MM.1S (cell line): ENCODE measurements at regions not wholly inside any gene's neighbourhood (a gene's known extent, or its start where the extent isn't known, plus 50 kb on each side); places are given as distances from the start of the nearest gene placed in this dataset.

Experiments used
- DNase-seq: peaks from one replicate; pipeline ENCODE4 v3.0.0-alpha.2; 2015
- H2AFZ ChIP-seq: fragments of 300-600 bp; sonication (generic); 2 replicates; pipeline ENCODE4 v1.6.0; 2016; ENCODE audit warnings: antibody characterized with exemption, low read length
- H3F3A ChIP-seq: fragments of 300-600 bp; sonication (generic); 2 replicates; pipeline ENCODE4 v1.6.1; 2016; ENCODE audit warnings: mild to moderate bottlenecking, antibody characterized with exemption, low read length, moderate library complexity, mixed read lengths; ENCODE audit not compliant: insufficient read depth
- H3K27ac ChIP-seq: fragments of 300-600 bp; sonication (generic); 2 replicates; pipeline ENCODE4 v1.5.1; 2016; ENCODE audit warnings: mild to moderate bottlenecking, low read length
- H3K27me3 ChIP-seq: fragments of 300-600 bp; sonication (generic); replicated peaks from 2 replicates; pipeline ENCODE4 v1.6.0; 2016; ENCODE audit warnings: low read length; ENCODE audit not compliant: insufficient read depth
- H3K36me3 ChIP-seq: fragments of 300-600 bp; sonication (generic); replicated peaks from 2 replicates; pipeline ENCODE4 v1.6.1; 2016; ENCODE audit warnings: mild to moderate bottlenecking, low read length, mixed read lengths; ENCODE audit not compliant: insufficient read depth
- H3K4me1 ChIP-seq: fragments of 300-600 bp; sonication (generic); 2 replicates; pipeline ENCODE4 v1.6.1; 2016; ENCODE audit warnings: low read length, mixed read lengths
- H3K4me2 ChIP-seq: fragments of 300-600 bp; sonication (generic); 2 replicates; pipeline ENCODE4 v1.6.0; 2016; ENCODE audit warnings: low read depth, low read length
- H3K4me3 ChIP-seq: fragments of 300-600 bp; sonication (generic); 2 replicates; pipeline ENCODE4 v1.5.1; 2016; ENCODE audit warnings: low read length, mixed read lengths
- H3K79me2 ChIP-seq: fragments of 300-600 bp; sonication (generic); 2 replicates; pipeline ENCODE4 v1.6.1; 2016; ENCODE audit warnings: mixed run types, low read length, mixed read lengths
- H3K9ac ChIP-seq: fragments of 300-600 bp; sonication (generic); 2 replicates; pipeline ENCODE4 v1.6.1; 2016; ENCODE audit warnings: low read length, mixed read lengths
- H3K9me2 ChIP-seq: fragments of 300-600 bp; sonication (generic); replicated peaks from 2 replicates; pipeline ENCODE4 v1.6.1; 2016; ENCODE audit warnings: mild to moderate bottlenecking, low read length, mixed read lengths; ENCODE audit not compliant: insufficient read depth
- H3K9me3 ChIP-seq: fragments of 300-600 bp; sonication (generic); replicated peaks from 2 replicates; pipeline ENCODE4 v1.6.1; 2016; ENCODE audit warnings: mild to moderate bottlenecking, low read length, mixed read lengths; ENCODE audit not compliant: insufficient read depth
- H4K20me1 ChIP-seq: fragments of 300-600 bp; sonication (generic); 2 replicates; pipeline ENCODE4 v1.6.1; 2016; ENCODE audit warnings: mild to moderate bottlenecking, low read length, moderate library complexity, mixed read lengths; ENCODE audit not compliant: insufficient read depth
- EZH2 ChIP-seq: fragments of 300-600 bp; sonication (generic); optimal IDR thresholded peaks from 2 replicates; pipeline ENCODE3; 2017; ENCODE audit warnings: low read depth, mild to moderate bottlenecking, antibody characterized with exemption, low read length, mixed read lengths
- EZH2phosphoT487 ChIP-seq: fragments of 300-600 bp; sonication (generic); IDR thresholded peaks from 2 replicates; pipeline ENCODE4 v1.6.1; 2018; ENCODE audit warnings: antibody characterized with exemption, low read length
- TF ChIP-seq, protein P1 (sequence below): fragments of 300-600 bp; sonication (generic); IDR thresholded peaks from 2 replicates; pipeline ENCODE4 v1.5.1; 2016; ENCODE audit warnings: antibody characterized with exemption, low read length, mixed read lengths

- H3K4me2 ChIP-seq: no peak overlapping the region
- no peaks in the 10 kb centered on the region for H3F3A ChIP-seq
- no peak overlapping the region for H3K27ac ChIP-seq
- no peaks in the 10 kb centered on the region for H4K20me1 ChIP-seq
- no peak for TF ChIP-seq EZH2
- no peaks in the 10 kb centered on the region for H3K27me3 ChIP-seq
- no peak overlapping the region for H3K4me3 ChIP-seq
- no peaks in the 10 kb centered on the region for H3K9me2 ChIP-seq
- H3K4me1 ChIP-seq: no peaks in the 10 kb centered on the region
- H3K79me2 ChIP-seq: no peaks in the 10 kb centered on the region
- no peak for DNase-seq
- no peaks in the 10 kb centered on the region for H3K9me3 ChIP-seq
- H3K9ac ChIP-seq: no peak overlapping the region
- no peak overlapping the region for H2AFZ ChIP-seq
- no peaks in the 10 kb centered on the region for H3K36me3 ChIP-seq
These were observed 114.0 kb downstream of the MAT2B start for GRCh38 chr5:163619273-163619934.

DNA sequence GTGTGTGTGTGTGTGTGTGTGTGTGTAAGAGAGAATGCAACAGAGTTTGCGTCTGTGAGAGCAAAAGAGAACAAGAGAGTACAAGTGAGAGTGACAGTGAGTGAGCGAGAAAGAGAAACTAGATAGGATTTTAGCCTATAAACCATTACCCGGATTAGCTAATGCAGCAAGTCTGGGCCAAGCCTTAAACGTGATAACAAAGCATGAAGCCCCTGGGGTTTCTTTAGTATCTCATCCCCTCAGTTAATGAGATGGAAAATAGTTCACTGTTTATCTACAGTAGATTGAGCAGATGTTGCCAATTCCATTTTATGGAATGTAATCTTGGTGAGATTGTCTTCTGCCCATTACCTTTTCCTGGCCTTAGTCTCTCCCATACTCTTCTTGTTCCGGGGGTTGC lies 114.5 kb downstream of the MAT2B start:
- Histone ChIP-seq H4K20me1 (no peaks in the 10 kb centered on the region), H3K27ac (no peak overlapping the region), H3K4me3 (no peak overlapping the region), H3K36me3 (no peaks in the 10 kb centered on the region), H3K27me3 (no peaks in the 10 kb centered on the region), H3F3A (no peaks in the 10 kb centered on the region), H3K9me3 (no peaks in the 10 kb centered on the region), H3K9ac (no peak overlapping the region), H3K4me2 (no peak overlapping the region), H2AFZ (no peak overlapping the region), H3K9me2 (no peaks in the 10 kb centered on the region), H3K79me2 (no peaks in the 10 kb centered on the region), H3K4me1 (no peaks in the 10 kb centered on the region)
- DNase-seq: no peak
- TF ChIP-seq EZH2phosphoT487: no peak
- TF ChIP-seq, protein P1, sequence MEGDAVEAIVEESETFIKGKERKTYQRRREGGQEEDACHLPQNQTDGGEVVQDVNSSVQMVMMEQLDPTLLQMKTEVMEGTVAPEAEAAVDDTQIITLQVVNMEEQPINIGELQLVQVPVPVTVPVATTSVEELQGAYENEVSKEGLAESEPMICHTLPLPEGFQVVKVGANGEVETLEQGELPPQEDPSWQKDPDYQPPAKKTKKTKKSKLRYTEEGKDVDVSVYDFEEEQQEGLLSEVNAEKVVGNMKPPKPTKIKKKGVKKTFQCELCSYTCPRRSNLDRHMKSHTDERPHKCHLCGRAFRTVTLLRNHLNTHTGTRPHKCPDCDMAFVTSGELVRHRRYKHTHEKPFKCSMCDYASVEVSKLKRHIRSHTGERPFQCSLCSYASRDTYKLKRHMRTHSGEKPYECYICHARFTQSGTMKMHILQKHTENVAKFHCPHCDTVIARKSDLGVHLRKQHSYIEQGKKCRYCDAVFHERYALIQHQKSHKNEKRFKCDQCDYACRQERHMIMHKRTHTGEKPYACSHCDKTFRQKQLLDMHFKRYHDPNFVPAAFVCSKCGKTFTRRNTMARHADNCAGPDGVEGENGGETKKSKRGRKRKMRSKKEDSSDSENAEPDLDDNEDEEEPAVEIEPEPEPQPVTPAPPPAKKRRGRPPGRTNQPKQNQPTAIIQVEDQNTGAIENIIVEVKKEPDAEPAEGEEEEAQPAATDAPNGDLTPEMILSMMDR: no peak
- TF ChIP-seq EZH2: no peak

DNA sequence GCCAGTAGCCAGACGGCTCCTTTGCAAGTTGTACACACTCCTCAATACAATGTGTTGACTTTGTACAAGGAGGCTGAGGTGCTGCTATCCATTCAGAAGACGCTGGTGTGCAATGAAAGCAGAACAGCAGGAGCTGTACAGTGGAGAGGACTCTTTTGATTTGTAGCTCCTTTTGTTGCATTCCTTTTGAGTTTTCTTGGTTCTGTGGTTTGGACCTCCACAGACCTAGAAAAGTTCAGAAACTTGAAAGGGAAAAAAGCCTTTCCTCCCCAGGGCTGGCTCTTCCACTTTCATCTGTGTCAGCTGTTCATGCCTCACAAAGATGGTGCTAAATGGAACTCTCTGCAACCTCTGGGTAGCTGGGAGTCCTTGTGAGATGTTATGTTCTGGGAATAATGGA lies 117.4 kb downstream of the MAT2B start:
- TF ChIP-seq EZH2: no peak
- TF ChIP-seq, protein P1: no peak
- TF ChIP-seq EZH2phosphoT487: no peak
- H4K20me1 ChIP-seq: no peaks in the 10 kb centered on the region
- no peaks in the 10 kb centered on the region for H3K4me1 ChIP-seq
- H3K9ac ChIP-seq: no peak overlapping the region
- H3K9me2 ChIP-seq: no peaks in the 10 kb centered on the region
- no peaks in the 10 kb centered on the region for H3K27me3 ChIP-seq
- no peak overlapping the region for H3K4me2 ChIP-seq
- no peak overlapping the region for H2AFZ ChIP-seq
- H3F3A ChIP-seq: no peaks in the 10 kb centered on the region
- H3K9me3 ChIP-seq: no peaks in the 10 kb centered on the region
- no peak overlapping the region for H3K27ac ChIP-seq
- no peak for DNase-seq
- no peaks in the 10 kb centered on the region for H3K36me3 ChIP-seq
- no peak overlapping the region for H3K4me3 ChIP-seq
- no peaks in the 10 kb centered on the region for H3K79me2 ChIP-seq

DNA sequence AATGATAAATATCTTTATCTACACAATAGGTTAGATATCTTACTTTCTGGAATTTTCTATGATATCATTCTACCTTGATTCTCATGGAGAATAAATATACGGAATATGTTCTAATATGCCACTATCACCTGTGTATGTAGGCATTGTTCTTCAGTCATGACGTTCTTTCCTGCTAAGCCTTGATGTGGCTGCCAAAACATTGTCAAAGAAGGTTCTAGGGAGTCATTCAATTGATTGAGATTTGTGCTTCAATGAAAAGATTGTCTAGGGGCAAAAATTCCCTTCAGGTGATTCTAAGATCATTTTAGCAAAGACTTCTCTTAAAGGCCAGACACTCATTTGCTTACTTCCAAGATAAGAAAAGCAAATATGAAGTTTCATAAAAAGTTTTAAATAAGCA lies 118.1 kb downstream of the MAT2B start:
- Histone ChIP-seq H3K4me2 (no peak overlapping the region), H2AFZ (no peak overlapping the region), H3K27me3 (no peaks in the 10 kb centered on the region), H3K79me2 (no peaks in the 10 kb centered on the region), H4K20me1 (no peaks in the 10 kb centered on the region), H3K9ac (no peak overlapping the region), H3K9me2 (no peaks in the 10 kb centered on the region), H3K27ac (no peak overlapping the region), H3F3A (no peaks in the 10 kb centered on the region), H3K9me3 (no peaks in the 10 kb centered on the region), H3K4me1 (no peaks in the 10 kb centered on the region), H3K4me3 (no peak overlapping the region), H3K36me3 (no peaks in the 10 kb centered on the region)
- TF ChIP-seq, protein P1: no peak
- TF ChIP-seq EZH2 (no peak), EZH2phosphoT487 (no peak)
- no peak for DNase-seq
